ENCODE measurements at regions not wholly inside any gene's neighbourhood (a gene's known extent, or its start where the extent isn't known, plus 50 kb on each side); places are given as distances from the start of the nearest gene placed in this dataset.

DNA sequence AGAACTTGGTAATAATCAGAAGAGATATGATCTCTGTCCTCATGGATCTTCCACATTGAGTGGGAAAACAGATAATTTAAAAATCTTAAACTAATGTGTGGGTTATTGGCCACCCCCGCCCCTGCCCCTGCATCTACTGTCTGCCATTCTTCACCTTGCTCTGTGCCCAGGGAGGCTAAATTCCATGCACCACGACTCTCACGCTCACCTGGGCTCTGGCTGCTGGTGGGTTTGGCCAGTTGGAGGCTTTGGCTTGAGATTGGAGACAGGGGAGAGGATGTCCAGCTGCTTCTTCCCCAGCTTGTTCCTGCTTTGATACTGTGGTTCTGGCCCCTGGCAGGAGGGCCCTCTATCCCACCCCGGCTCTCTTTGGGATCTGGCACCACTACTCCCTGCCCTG is 127.9 kb downstream of the IRX5 start:
- in situ Hi-C loops (cut with MboI), result no loop called here
- no peak for TF ChIP-seq ZNF436 (CRISPR knock-in tag; IDR thresholded peaks at IDR 0.05)
- TF ChIP-seq BMI1 (IDR thresholded peaks at IDR 0.05; ENCODE audit: low read length), result no peak
- TF ChIP-seq, protein P1, sequence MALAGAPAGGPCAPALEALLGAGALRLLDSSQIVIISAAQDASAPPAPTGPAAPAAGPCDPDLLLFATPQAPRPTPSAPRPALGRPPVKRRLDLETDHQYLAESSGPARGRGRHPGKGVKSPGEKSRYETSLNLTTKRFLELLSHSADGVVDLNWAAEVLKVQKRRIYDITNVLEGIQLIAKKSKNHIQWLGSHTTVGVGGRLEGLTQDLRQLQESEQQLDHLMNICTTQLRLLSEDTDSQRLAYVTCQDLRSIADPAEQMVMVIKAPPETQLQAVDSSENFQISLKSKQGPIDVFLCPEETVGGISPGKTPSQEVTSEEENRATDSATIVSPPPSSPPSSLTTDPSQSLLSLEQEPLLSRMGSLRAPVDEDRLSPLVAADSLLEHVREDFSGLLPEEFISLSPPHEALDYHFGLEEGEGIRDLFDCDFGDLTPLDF (CRISPR knock-in tag; IDR thresholded peaks at IDR 0.05), result no peak
- TF ChIP-seq, protein P2, sequence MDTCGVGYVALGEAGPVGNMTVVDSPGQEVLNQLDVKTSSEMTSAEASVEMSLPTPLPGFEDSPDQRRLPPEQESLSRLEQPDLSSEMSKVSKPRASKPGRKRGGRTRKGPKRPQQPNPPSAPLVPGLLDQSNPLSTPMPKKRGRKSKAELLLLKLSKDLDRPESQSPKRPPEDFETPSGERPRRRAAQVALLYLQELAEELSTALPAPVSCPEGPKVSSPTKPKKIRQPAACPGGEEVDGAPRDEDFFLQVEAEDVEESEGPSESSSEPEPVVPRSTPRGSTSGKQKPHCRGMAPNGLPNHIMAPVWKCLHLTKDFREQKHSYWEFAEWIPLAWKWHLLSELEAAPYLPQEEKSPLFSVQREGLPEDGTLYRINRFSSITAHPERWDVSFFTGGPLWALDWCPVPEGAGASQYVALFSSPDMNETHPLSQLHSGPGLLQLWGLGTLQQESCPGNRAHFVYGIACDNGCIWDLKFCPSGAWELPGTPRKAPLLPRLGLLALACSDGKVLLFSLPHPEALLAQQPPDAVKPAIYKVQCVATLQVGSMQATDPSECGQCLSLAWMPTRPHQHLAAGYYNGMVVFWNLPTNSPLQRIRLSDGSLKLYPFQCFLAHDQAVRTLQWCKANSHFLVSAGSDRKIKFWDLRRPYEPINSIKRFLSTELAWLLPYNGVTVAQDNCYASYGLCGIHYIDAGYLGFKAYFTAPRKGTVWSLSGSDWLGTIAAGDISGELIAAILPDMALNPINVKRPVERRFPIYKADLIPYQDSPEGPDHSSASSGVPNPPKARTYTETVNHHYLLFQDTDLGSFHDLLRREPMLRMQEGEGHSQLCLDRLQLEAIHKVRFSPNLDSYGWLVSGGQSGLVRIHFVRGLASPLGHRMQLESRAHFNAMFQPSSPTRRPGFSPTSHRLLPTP (IDR thresholded peaks at IDR 0.05; ENCODE audit: borderline replicate concordance, extremely low read depth, insufficient read length), result no peak
- TF ChIP-seq HSF4 (CRISPR knock-in tag; IDR thresholded peaks at IDR 0.05; ENCODE audit: borderline replicate concordance), result no peak
- TF ChIP-seq STAG1 (CRISPR knock-in tag; IDR thresholded peaks at IDR 0.05; ENCODE audit: borderline replicate concordance), result no peak
- no peak for TF ChIP-seq SMAD3 (CRISPR knock-in tag; conservative IDR thresholded peaks at IDR 0.05)
- TF ChIP-seq, protein P3, sequence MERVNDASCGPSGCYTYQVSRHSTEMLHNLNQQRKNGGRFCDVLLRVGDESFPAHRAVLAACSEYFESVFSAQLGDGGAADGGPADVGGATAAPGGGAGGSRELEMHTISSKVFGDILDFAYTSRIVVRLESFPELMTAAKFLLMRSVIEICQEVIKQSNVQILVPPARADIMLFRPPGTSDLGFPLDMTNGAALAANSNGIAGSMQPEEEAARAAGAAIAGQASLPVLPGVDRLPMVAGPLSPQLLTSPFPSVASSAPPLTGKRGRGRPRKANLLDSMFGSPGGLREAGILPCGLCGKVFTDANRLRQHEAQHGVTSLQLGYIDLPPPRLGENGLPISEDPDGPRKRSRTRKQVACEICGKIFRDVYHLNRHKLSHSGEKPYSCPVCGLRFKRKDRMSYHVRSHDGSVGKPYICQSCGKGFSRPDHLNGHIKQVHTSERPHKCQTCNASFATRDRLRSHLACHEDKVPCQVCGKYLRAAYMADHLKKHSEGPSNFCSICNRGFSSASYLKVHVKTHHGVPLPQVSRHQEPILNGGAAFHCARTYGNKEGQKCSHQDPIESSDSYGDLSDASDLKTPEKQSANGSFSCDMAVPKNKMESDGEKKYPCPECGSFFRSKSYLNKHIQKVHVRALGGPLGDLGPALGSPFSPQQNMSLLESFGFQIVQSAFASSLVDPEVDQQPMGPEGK (CRISPR knock-in tag; IDR thresholded peaks at IDR 0.05; ENCODE audit: borderline replicate concordance), result no peak
- TF ChIP-seq POLR2AphosphoS2 (IDR thresholded peaks at IDR 0.05; ENCODE audit: low read length), result no peak
- TF ChIP-seq, protein P4, sequence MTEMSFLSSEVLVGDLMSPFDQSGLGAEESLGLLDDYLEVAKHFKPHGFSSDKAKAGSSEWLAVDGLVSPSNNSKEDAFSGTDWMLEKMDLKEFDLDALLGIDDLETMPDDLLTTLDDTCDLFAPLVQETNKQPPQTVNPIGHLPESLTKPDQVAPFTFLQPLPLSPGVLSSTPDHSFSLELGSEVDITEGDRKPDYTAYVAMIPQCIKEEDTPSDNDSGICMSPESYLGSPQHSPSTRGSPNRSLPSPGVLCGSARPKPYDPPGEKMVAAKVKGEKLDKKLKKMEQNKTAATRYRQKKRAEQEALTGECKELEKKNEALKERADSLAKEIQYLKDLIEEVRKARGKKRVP (CRISPR knock-in tag; IDR thresholded peaks at IDR 0.05), result no peak
- no peak for TF ChIP-seq KDM2B (CRISPR knock-in tag; IDR thresholded peaks at IDR 0.05)
- no peak for TF ChIP-seq CREM (IDR thresholded peaks at IDR 0.05; ENCODE audit: low read depth)
- CTCF ChIA-PET (ENCODE audit: low intra/inter-chr PET ratio), result no interaction called here
- no peaks in the 10 kb centered on the region for H3K79me2 ChIP-seq (ENCODE audit: control insufficient read depth, insufficient read depth, low read length)
- no peaks in the 10 kb centered on the region for H3K36me3 ChIP-seq (ENCODE audit: control insufficient read depth, insufficient read depth, low read length)
- no peaks in the 10 kb centered on the region for H3K9me1 ChIP-seq (ENCODE audit: control insufficient read depth, insufficient read depth, low read length)
- H3K27me3 ChIP-seq (ENCODE audit: control insufficient read depth in 2 of 2, insufficient read depth in 2 of 2, low read length in 2 of 2), result peaks cover 22 to 24% of the 10 kb centered on the region in 2 experiments
- DNase-seq (ENCODE audit: extremely low read depth in 1 of 4, low spot score in 3 of 4) (no peak), FAIRE-seq (no peak), ATAC-seq (no peak)
- H3K27ac ChIP-seq (ENCODE audit: extremely low read depth, low read depth, low read length), result no peak overlapping the region
- no peaks in the 10 kb centered on the region for H4K20me1 ChIP-seq (replicated peaks; ENCODE audit: control insufficient read depth, insufficient read depth, low read length)
- no peak overlapping the region for H3K4me2 ChIP-seq (ENCODE audit: insufficient read depth, low read length)
- WGBS (ENCODE audit: insufficient coverage, low coverage, missing lambda C conversion rate), result 0% methylated on average over 4 of the region's 4 CpGs
- no peak overlapping the region for H3K9ac ChIP-seq (ENCODE audit: insufficient read depth in 1 of 2, low read depth in 2 of 2, low read length in 2 of 2)
- peaks cover 0 to 6% of the 10 kb centered on the region in 2 experiments; a peak in 1 of 5 replicates for H3K4me1 ChIP-seq (replicated peaks in 1 of 2; ENCODE audit: control insufficient read depth in 2 of 2, insufficient read depth in 2 of 2, low read length in 2 of 2)
- no peaks in the 10 kb centered on the region for H3K9me3 ChIP-seq (replicated peaks; ENCODE audit: control insufficient read depth, insufficient read depth, low read depth, low read length)
- no peak overlapping the region for H3K4me3 ChIP-seq
- H2AFZ ChIP-seq (ENCODE audit: low read depth, low read length), result no peak overlapping the region
- POLR2A ChIA-PET, result interaction anchor here (0.5 kb wide), 1 partner anchor 51 kb away, joined by 3 read pairs; no protein-coding TSS in a partner anchor
- BruUV-seq (replicated peaks), result no TSS peak
- intact Hi-C loops (cut with micrococcal nuclease), result no loop called here

All from K562 (cell line).